Lower leg skin (tissue), 4 donors: ENCODE measurements at regions not wholly inside any gene's neighbourhood (a gene's known extent, or its start where the extent isn't known, plus 50 kb on each side); places are given as distances from the start of the nearest gene placed in this dataset.

Experiments
- DNase-seq, 2 donors: peaks; one replicate each; pipeline ENCODE4 v3.0.0-alpha.2; 2019; ENCODE audit warnings: low spot score in 2 of 2
- H3K4me3 ChIP-seq: fragments of 200-600 bp; sonication (generic); 2 replicates; pipeline ENCODE4 v1.5.1; 2017; ENCODE audit warnings: mild to moderate bottlenecking, low read depth; ENCODE audit not compliant: poor library complexity, severe bottlenecking
- CTCF ChIP-seq, 3 donors: fragments of 450-650 bp; IDR thresholded peaks; one replicate each; pipeline ENCODE4 v1.5.1; 2016; ENCODE audit warnings: antibody characterized with exemption in 3 of 3, mild to moderate bottlenecking in 3 of 3, moderate library complexity in 2 of 3
- POLR2A ChIP-seq, 2 donors: fragments of 450-650 bp; IDR thresholded peaks; one replicate each; pipeline ENCODE4 v1.6.1; 2016 to 2017; ENCODE audit warnings: antibody characterized with exemption in 2 of 2, mild to moderate bottlenecking in 1 of 2, moderate library complexity in 1 of 2
- WGBS, 2 donors: methylation state at CpG; one replicate each; pipeline ENCODE4 v1.1.5; 2018; 5-methylcytosine and 5-hydroxymethylcytosine counted together
- intact Hi-C: fragments of 100-400 bp; cut with DNase I; formaldehyde crosslinking; loops from one replicate; pipeline ENCODE4 v1.15.0; 2023; ENCODE audit warnings: low total_unique reads

- no peak for TF ChIP-seq CTCF (IDR thresholded peaks at IDR 0.05)
- no peak for TF ChIP-seq POLR2A (IDR thresholded peaks at IDR 0.05)
- WGBS, 2 donors = 61 to 75% methylated on average over 5 of the region's 5 CpGs
- DNase-seq = no peak
- intact Hi-C loops = no loop called here
- H3K4me3 ChIP-seq = no peak overlapping the region
Measured at GRCh38 chr1:229988534-229988933, 78.5 kb upstream of the GALNT2 start.

GRCh38 chr1:229989591-229990248 is 77.3 kb upstream of the GALNT2 start:
- intact Hi-C loops = no loop called here
- no peak for TF ChIP-seq POLR2A (IDR thresholded peaks at IDR 0.05)
- TF ChIP-seq CTCF (IDR thresholded peaks at IDR 0.05) = no peak
- 70 to 72% methylated on average over 4 of the region's 4 CpGs for whole genome bisulfite sequencing, 2 donors
- peak in 1 of 2 donors; percentile 0 for DNase-seq
- no peak overlapping the region for H3K4me3 ChIP-seq

GRCh38 chr1:229990326-229990725 is 76.7 kb upstream of the GALNT2 start:
- intact Hi-C loops = no loop called here
- no peak for TF ChIP-seq CTCF (IDR thresholded peaks at IDR 0.05)
- H3K4me3 ChIP-seq = no peak overlapping the region
- WGBS, 2 donors = 51 to 61% methylated on average over 8 of the region's 8 CpGs
- DNase-seq = no peak

GRCh38 chr1:229991104-229991513 is 75.9 kb upstream of the GALNT2 start:
- intact Hi-C loops = no loop called here
- WGBS, 2 donors = 35 to 37% methylated on average over 8 of the region's 8 CpGs
- no peak for TF ChIP-seq CTCF (IDR thresholded peaks at IDR 0.05)
- no peak for TF ChIP-seq POLR2A (IDR thresholded peaks at IDR 0.05)
- DNase-seq = no peak
- H3K4me3 ChIP-seq = no peak overlapping the region

GRCh38 chr1:229991724-229992333 is 75.2 kb upstream of the GALNT2 start:
- intact Hi-C loops = no loop called here
- H3K4me3 ChIP-seq = no peak overlapping the region
- DNase-seq = peak in 1 of 2 donors; percentile 9
- TF ChIP-seq POLR2A (IDR thresholded peaks at IDR 0.05) (no peak), CTCF (IDR thresholded peaks at IDR 0.05) (no peak)
- 75 to 82% methylated on average over 6 of the region's 6 CpGs for WGBS, 2 donors

GRCh38 chr1:229993060-229993459 is 74.0 kb upstream of the GALNT2 start:
- intact Hi-C loops = no loop called here
- no peak overlapping the region for H3K4me3 ChIP-seq
- DNase-seq = no peak
- TF ChIP-seq CTCF (IDR thresholded peaks at IDR 0.05) (no peak), POLR2A (IDR thresholded peaks at IDR 0.05) (no peak)
